ENCODE measurements at regions not wholly inside any gene's neighbourhood (a gene's known extent, or its start where the extent isn't known, plus 50 kb on each side); places are given as distances from the start of the nearest gene placed in this dataset.

GRCh38 chr4:164108971-164109370 is 614.5 kb downstream of the TMA16 start:
- H3K4me1 Mint-ChIP-seq = peaks cover 8% of the 10 kb centered on the region
- TF ChIP-seq CTCF (IDR thresholded peaks at IDR 0.05; ENCODE audit: unreplicated experiment) = no peak
- no peaks in the 10 kb centered on the region for H3K9me3 Mint-ChIP-seq
- peak overlapping the region; percentile 2 for H3K27ac Mint-ChIP-seq
- DNase-seq (ENCODE audit: low spot score in 2 of 2, unreplicated experiment in 2 of 2) = no peak
- no peak overlapping the region for H3K4me3 Mint-ChIP-seq
- H3K27me3 Mint-ChIP-seq (ENCODE audit: low read depth) = peaks cover 4% of the 10 kb centered on the region
- no peaks in the 10 kb centered on the region for H3K36me3 Mint-ChIP-seq

GRCh38 chr4:164109503-164109902 is 615.0 kb downstream of the TMA16 start:
- no peaks in the 10 kb centered on the region for H3K36me3 Mint-ChIP-seq
- H3K4me3 Mint-ChIP-seq = no peak overlapping the region
- H3K27me3 Mint-ChIP-seq (ENCODE audit: low read depth) = peaks cover 4% of the 10 kb centered on the region

DNA sequence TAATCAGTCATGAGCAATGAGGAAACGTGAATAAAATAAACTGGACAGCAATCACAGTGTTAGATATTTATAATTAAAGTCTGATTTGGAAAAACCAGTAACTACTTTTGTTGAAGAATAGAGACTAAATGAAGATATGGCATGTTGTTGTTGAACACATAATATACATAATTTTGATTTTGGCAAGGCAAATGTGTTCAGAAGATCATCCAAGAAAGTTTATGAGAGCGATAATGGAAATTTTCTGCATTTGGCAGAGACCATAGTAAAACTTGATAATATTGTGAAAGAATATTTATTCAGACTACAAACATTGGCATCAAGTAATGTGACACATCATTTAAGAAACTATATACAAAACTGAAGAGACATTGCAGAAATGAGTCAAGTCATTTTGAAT is 620.7 kb downstream of the TMA16 start:
- Mint-ChIP-seq H3K36me3 (no peaks in the 10 kb centered on the region), H3K9me3 (no peaks in the 10 kb centered on the region), H3K4me1 (no peaks in the 10 kb centered on the region), H3K4me3 (no peak overlapping the region), H3K27ac (no peak overlapping the region), H3K27me3 (ENCODE audit: low read depth) (peaks cover 4% of the 10 kb centered on the region)
- no peak for DNase-seq (ENCODE audit: low spot score in 2 of 2, unreplicated experiment in 2 of 2)
- TF ChIP-seq CTCF (IDR thresholded peaks at IDR 0.05; ENCODE audit: unreplicated experiment) = no peak

More at GRCh38 chr4:164109503-164109902, 615.0 kb downstream of the TMA16 start:
- H3K9me3 Mint-ChIP-seq = no peaks in the 10 kb centered on the region
- H3K4me1 Mint-ChIP-seq = peaks cover 8% of the 10 kb centered on the region
- peak overlapping the region; percentile 2 for H3K27ac Mint-ChIP-seq
- no peak for TF ChIP-seq CTCF (IDR thresholded peaks at IDR 0.05; ENCODE audit: unreplicated experiment)
- no peak for DNase-seq (ENCODE audit: low spot score in 2 of 2, unreplicated experiment in 2 of 2)

DNA sequence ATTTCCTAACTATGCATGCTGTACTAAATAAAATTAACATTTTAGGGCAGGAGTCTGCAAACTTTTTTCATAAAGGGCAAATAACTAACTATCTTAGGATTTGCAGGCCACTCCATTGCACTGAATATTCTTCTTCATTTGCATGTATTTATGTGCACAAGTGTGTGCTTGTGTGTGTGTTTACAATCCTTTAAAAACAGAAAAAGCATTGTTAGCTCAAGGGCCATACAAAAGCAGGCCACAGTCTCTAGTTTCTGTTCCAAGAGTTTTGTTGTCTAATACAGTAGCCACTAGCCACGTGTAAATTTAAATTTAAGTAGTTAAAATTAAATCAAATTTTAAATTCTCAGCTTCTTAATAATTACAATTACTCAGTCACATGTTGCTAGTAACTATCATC is 621.8 kb downstream of the TMA16 start:
- no peaks in the 10 kb centered on the region for H3K36me3 Mint-ChIP-seq
- TF ChIP-seq CTCF (IDR thresholded peaks at IDR 0.05; ENCODE audit: unreplicated experiment) = no peak
- no peaks in the 10 kb centered on the region for H3K4me1 Mint-ChIP-seq
- no peak for DNase-seq (ENCODE audit: low spot score in 2 of 2, unreplicated experiment in 2 of 2)
- H3K9me3 Mint-ChIP-seq = no peaks in the 10 kb centered on the region
- no peak overlapping the region for H3K27ac Mint-ChIP-seq
- H3K27me3 Mint-ChIP-seq (ENCODE audit: low read depth) = peaks cover 2% of the 10 kb centered on the region
- no peak overlapping the region for H3K4me3 Mint-ChIP-seq

GRCh38 chr4:164134388-164134787 is 619.5 kb upstream of the SMIM31 start:
- Mint-ChIP-seq H3K27me3 (ENCODE audit: low read depth) (peaks cover 2% of the 10 kb centered on the region), H3K27ac (no peak overlapping the region), H3K36me3 (no peaks in the 10 kb centered on the region), H3K4me1 (no peaks in the 10 kb centered on the region), H3K4me3 (no peak overlapping the region), H3K9me3 (no peaks in the 10 kb centered on the region)
- no peak for DNase-seq (ENCODE audit: low spot score in 2 of 2, unreplicated experiment in 2 of 2)
- TF ChIP-seq CTCF (IDR thresholded peaks at IDR 0.05; ENCODE audit: unreplicated experiment) = no peak

DNA sequence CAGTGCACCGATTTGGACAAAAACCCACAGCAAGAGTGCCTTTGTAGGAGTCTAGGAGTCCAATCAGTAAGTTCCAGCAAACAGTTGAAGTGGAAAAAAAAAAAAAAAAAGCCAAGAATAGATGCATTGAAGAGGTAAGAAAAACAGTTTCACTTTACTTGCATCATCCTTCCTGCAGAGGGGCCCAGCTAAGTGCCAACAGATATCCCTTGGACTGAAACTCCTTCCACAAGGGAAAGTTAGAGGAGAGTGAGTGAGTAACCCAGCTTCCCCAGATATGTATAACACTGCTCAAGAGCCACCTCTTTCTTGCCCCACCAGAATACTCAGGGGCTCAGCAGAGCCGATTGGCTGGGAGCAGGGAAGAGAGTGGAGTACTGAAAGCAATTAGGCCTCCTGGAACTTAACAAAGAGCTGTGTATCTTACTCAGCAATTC is 617.7 kb upstream of the SMIM31 start:
- DNase-seq (ENCODE audit: low spot score in 2 of 2, unreplicated experiment in 2 of 2) = no peak
- H3K4me1 Mint-ChIP-seq = no peaks in the 10 kb centered on the region
- no peak overlapping the region for H3K27ac Mint-ChIP-seq
- H3K36me3 Mint-ChIP-seq = no peaks in the 10 kb centered on the region
- peaks cover 7% of the 10 kb centered on the region for H3K9me3 Mint-ChIP-seq
- TF ChIP-seq CTCF (IDR thresholded peaks at IDR 0.05; ENCODE audit: unreplicated experiment) = no peak
- H3K27me3 Mint-ChIP-seq (ENCODE audit: low read depth) = peaks cover 2% of the 10 kb centered on the region
- H3K4me3 Mint-ChIP-seq = no peak overlapping the region
